GM12891 (cell line): ENCODE measurements at regions not wholly inside any gene's neighbourhood (a gene's known extent, or its start where the extent isn't known, plus 50 kb on each side); places are given as distances from the start of the nearest gene placed in this dataset.

ENCODE experiments used
- POLR2A ChIP-seq: IDR thresholded peaks from 2 replicates; pipeline ENCODE4 v1.6.1; 2011; ENCODE audit warnings: low read depth, low read length, control low read depth
- POLR2AphosphoS5 ChIP-seq: IDR thresholded peaks from 2 replicates; pipeline ENCODE4 v1.6.1; 2011; ENCODE audit warnings: low read depth, low read length, control low read depth
- POU2F2 ChIP-seq: IDR thresholded peaks from 2 replicates; pipeline ENCODE4 v1.6.1; 2011; ENCODE audit warnings: low read depth, mild to moderate bottlenecking, control low read depth, low read length, moderate library complexity
- SPI1 ChIP-seq: IDR thresholded peaks from 2 replicates; pipeline ENCODE4 v1.6.1; 2011; ENCODE audit warnings: low read depth, low read length, control low read depth
- TAF1 ChIP-seq: IDR thresholded peaks from 2 replicates; pipeline ENCODE4 v1.6.1; 2011; ENCODE audit warnings: low read depth, low read length, control low read depth

GRCh38 chr2:223196331-223196730 is 144.3 kb downstream of the KCNE4 start:
- TF ChIP-seq POLR2A (no peak), TAF1 (no peak), POU2F2 (no peak), POLR2AphosphoS5 (no peak), SPI1 (no peak)
